Bronchial epithelial cell (primary cell): ENCODE measurements at regions not wholly inside any gene's neighbourhood (a gene's known extent, or its start where the extent isn't known, plus 50 kb on each side); places are given as distances from the start of the nearest gene placed in this dataset.
"Not testable (repeated sequence)": the region's sequence is repeated elsewhere in the genome, so short reads cannot be mapped to it uniquely, and the experiment has no call there.

Experiments used
- DNase-seq: peaks from one replicate; pipeline ENCODE4 v3.0.0-alpha.2; 2010; ENCODE audit warnings: low read depth
- FAIRE-seq: peaks from 2 replicates; lab custom pipeline; 2011; peaks lifted over from hg19 to GRCh38; lab: Jason Lieb, UNC
- H3K27me3 ChIP-seq: 2 replicates; pipeline ENCODE4 v1.5.1; 2011; ENCODE audit warnings: low read length; ENCODE audit not compliant: control insufficient read depth, insufficient read depth
- H3K36me3 ChIP-seq: 2 replicates; pipeline ENCODE4 v1.5.1; 2011; ENCODE audit warnings: low read length; ENCODE audit not compliant: control insufficient read depth, insufficient read depth
- H3K4me3 ChIP-seq: 2 replicates; pipeline ENCODE4 v1.5.1; 2011; ENCODE audit warnings: mild to moderate bottlenecking, low read depth, low read length, control low read depth
- CTCF ChIP-seq: IDR thresholded peaks from 2 replicates; pipeline ENCODE4 v1.5.1; 2011; ENCODE audit warnings: mild to moderate bottlenecking, moderate library complexity, low read length, control low read depth, inconsistent platforms; ENCODE audit not compliant: insufficient read depth, severe bottlenecking

GRCh38 chr11:129749141-129749540 lies 66.5 kb upstream of the TMEM45B start:
- TF ChIP-seq CTCF: no peak
- FAIRE-seq (no peak), DNase-seq (no peak)
- Histone ChIP-seq H3K27me3 (no peaks in the 10 kb centered on the region), H3K4me3 (no peak overlapping the region), H3K36me3 (no peaks in the 10 kb centered on the region)

- Histone ChIP-seq H3K4me3 (no peak overlapping the region), H3K36me3 (no peaks in the 10 kb centered on the region), H3K27me3 (no peaks in the 10 kb centered on the region)
- TF ChIP-seq CTCF: peak; percentile 93
- DNase-seq (peak; percentile 55), FAIRE-seq (peak; percentile 52)
Measured at GRCh38 chr11:129750343-129751292, 65.0 kb upstream of the TMEM45B start.

- no peak for TF ChIP-seq CTCF
- Histone ChIP-seq H3K4me3 (no peak overlapping the region), H3K27me3 (no peaks in the 10 kb centered on the region), H3K36me3 (no peaks in the 10 kb centered on the region)
- no peak for FAIRE-seq
- no peak for DNase-seq
Measured at GRCh38 chr11:129751511-129751910, 64.1 kb upstream of the TMEM45B start.

GRCh38 chr11:129763569-129763968 lies 52.1 kb upstream of the TMEM45B start:
- not testable (repeated sequence) for FAIRE-seq, H3K4me3 ChIP-seq, H3K36me3 ChIP-seq, H3K27me3 ChIP-seq, DNase-seq

- DNase-seq, H3K4me3 ChIP-seq, H3K36me3 ChIP-seq, H3K27me3 ChIP-seq: not testable (repeated sequence)
- FAIRE-seq: peak; percentile 28
Measured at GRCh38 chr11:129764204-129764603, 51.4 kb upstream of the TMEM45B start.
